GM12872 (cell line): ENCODE measurements at regions not wholly inside any gene's neighbourhood (a gene's known extent, or its start where the extent isn't known, plus 50 kb on each side); places are given as distances from the start of the nearest gene placed in this dataset.

Source experiments
- TF ChIP-seq, protein P1 (sequence below): IDR thresholded peaks from 3 replicates; pipeline ENCODE4 v1.5.1; 2011; ENCODE audit warnings: low read depth, mild to moderate bottlenecking, low read length, moderate library complexity; ENCODE audit not compliant: insufficient read depth

GRCh38 chr3:102545276-102545675 lies 110.5 kb downstream of the ZPLD1 start:
- TF ChIP-seq, protein P1, sequence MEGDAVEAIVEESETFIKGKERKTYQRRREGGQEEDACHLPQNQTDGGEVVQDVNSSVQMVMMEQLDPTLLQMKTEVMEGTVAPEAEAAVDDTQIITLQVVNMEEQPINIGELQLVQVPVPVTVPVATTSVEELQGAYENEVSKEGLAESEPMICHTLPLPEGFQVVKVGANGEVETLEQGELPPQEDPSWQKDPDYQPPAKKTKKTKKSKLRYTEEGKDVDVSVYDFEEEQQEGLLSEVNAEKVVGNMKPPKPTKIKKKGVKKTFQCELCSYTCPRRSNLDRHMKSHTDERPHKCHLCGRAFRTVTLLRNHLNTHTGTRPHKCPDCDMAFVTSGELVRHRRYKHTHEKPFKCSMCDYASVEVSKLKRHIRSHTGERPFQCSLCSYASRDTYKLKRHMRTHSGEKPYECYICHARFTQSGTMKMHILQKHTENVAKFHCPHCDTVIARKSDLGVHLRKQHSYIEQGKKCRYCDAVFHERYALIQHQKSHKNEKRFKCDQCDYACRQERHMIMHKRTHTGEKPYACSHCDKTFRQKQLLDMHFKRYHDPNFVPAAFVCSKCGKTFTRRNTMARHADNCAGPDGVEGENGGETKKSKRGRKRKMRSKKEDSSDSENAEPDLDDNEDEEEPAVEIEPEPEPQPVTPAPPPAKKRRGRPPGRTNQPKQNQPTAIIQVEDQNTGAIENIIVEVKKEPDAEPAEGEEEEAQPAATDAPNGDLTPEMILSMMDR: no peak

- TF ChIP-seq, protein P1: no peak
These were observed 119.1 kb downstream of the ZPLD1 start for GRCh38 chr3:102553876-102554275.

GRCh38 chr3:102570511-102570910 lies 135.7 kb downstream of the ZPLD1 start:
- TF ChIP-seq, protein P1: no peak

GRCh38 chr3:102571006-102571405 lies 136.2 kb downstream of the ZPLD1 start:
- TF ChIP-seq, protein P1: no peak

GRCh38 chr3:102571720-102572384 lies 137.0 kb downstream of the ZPLD1 start:
- TF ChIP-seq, protein P1: no peak

- TF ChIP-seq, protein P1: no peak
These were observed 138.7 kb downstream of the ZPLD1 start for GRCh38 chr3:102573483-102574028.

GRCh38 chr3:102574355-102574754 lies 139.5 kb downstream of the ZPLD1 start:
- TF ChIP-seq, protein P1: no peak

- TF ChIP-seq, protein P1: no peak
These were observed 141.8 kb downstream of the ZPLD1 start for GRCh38 chr3:102576651-102577050.
